Gastroesophageal sphincter (tissue), 4 donors: ENCODE measurements at regions not wholly inside any gene's neighbourhood (a gene's known extent, or its start where the extent isn't known, plus 50 kb on each side); places are given as distances from the start of the nearest gene placed in this dataset.

ENCODE experiments used
- ATAC-seq: fragments of 150-250 bp; one replicate; pipeline ENCODE4 v1.9.1; 2016; ENCODE audit warnings: mild to moderate bottlenecking, moderate library complexity
- H3K27ac ChIP-seq, 4 donors: fragments of 200-600 bp; sonication (generic) in 3 of 4; 1 replicate in 3 of 4; 2 replicates in 1 of 4; pipeline ENCODE4 v1.5.1; 2016 to 2019
- H3K27me3 ChIP-seq: fragments of 200-600 bp; sonication (generic); one replicate; pipeline ENCODE4 v1.5.1; 2019
- H3K36me3 ChIP-seq, 2 donors: fragments of 200-600 bp; sonication (generic); one replicate each; pipeline ENCODE4 v1.5.1; 2019; ENCODE audit warnings: control low read depth in 1 of 2
- H3K4me1 ChIP-seq, 3 donors: fragments of 200-600 bp; sonication (generic); 1 replicate in 2 of 3; 2 replicates in 1 of 3; pipeline ENCODE4 v1.5.1; 2016 to 2019; ENCODE audit warnings: control low read depth in 2 of 3
- H3K4me3 ChIP-seq, 2 donors: fragments of 200-600 bp; sonication (generic); one replicate each; pipeline ENCODE4 v1.5.1; 2019; ENCODE audit warnings: mild to moderate bottlenecking in 1 of 2, moderate library complexity in 1 of 2
- H3K9me3 ChIP-seq, 3 donors: fragments of 200-600 bp; sonication (generic); one replicate each; pipeline ENCODE4 v1.5.1; 2017 to 2019; ENCODE audit warnings: control low read depth in 2 of 3
- CTCF ChIP-seq, 4 experiments: fragments of 200-600 bp in 2 of 4; fragments of 450-650 bp in 2 of 4; sonication (generic) in 1 of 4; IDR thresholded peaks; one replicate each; pipeline ENCODE4 v1.5.1; 2017 to 2019; ENCODE audit warnings: antibody characterized with exemption in 4 of 4, mild to moderate bottlenecking in 2 of 4, moderate library complexity in 2 of 4
- EP300 ChIP-seq: sonication (generic); formaldehyde crosslinking; IDR thresholded peaks from one replicate; pipeline ENCODE4 v1.6.1; 2017; ENCODE audit warnings: antibody characterized with exemption, mild to moderate bottlenecking
- POLR2A ChIP-seq, 2 donors: fragments of 450-650 bp; IDR thresholded peaks; one replicate each; pipeline ENCODE4 v1.6.1; 2017; ENCODE audit warnings: antibody characterized with exemption in 2 of 2, mild to moderate bottlenecking in 2 of 2, moderate library complexity in 1 of 2
- POLR2AphosphoS5 ChIP-seq: sonication (generic); formaldehyde crosslinking; IDR thresholded peaks from one replicate; pipeline ENCODE4 v1.6.1; 2017; ENCODE audit warnings: antibody characterized with exemption
- WGBS, 2 donors: methylation state at CpG; one replicate each; pipeline ENCODE4 v1.1.5; 2018; ENCODE audit warnings: low coverage in 1 of 2; 5-methylcytosine and 5-hydroxymethylcytosine counted together

- Histone ChIP-seq H3K9me3 (peaks cover 0 to 3% (median 0%) of the 10 kb centered on the region in 3 donors), H3K36me3 (no peaks in the 10 kb centered on the region), H3K27ac (no peak overlapping the region), H3K27me3 (no peaks in the 10 kb centered on the region), H3K4me1 (no peaks in the 10 kb centered on the region), H3K4me3 (no peak overlapping the region)
- no peak for ATAC-seq
- TF ChIP-seq POLR2A (IDR thresholded peaks at IDR 0.05) (no peak), CTCF (IDR thresholded peaks at IDR 0.05) (no peak), EP300 (no peak), POLR2AphosphoS5 (no peak)
- 63 to 80% methylated on average over 2 of the region's 2 CpGs for WGBS, 2 donors
These were observed 1082.0 kb upstream of the CNTN5 start for GRCh38 chr11:97938789-97939188.

DNA sequence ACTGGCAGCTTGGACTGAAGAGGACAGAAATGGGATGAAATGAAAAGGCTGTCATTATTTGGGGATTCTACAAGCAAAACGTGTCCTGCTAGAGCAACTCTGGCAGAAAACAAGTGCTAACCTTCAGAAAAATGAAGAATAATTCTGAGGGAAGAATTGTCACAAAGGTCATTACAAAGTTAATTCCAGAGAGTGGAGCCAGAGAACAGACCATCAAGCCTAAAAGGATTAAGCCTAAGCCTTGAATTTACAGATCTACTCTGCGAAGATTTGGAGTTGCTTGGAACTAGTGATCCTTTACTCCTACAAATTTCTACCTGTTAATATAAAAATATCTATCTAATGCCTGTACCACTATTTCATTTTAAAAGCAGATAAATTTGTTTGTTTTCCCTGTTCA, 1077.3 kb upstream of the CNTN5 start:
- WGBS, 2 donors = 56 to 69% methylated on average over 2 of the region's 2 CpGs
- Histone ChIP-seq H3K27me3 (no peaks in the 10 kb centered on the region), H3K9me3 (no peaks in the 10 kb centered on the region), H3K36me3 (no peaks in the 10 kb centered on the region), H3K4me1 (no peaks in the 10 kb centered on the region), H3K4me3 (no peak overlapping the region), H3K27ac (no peak overlapping the region)
- TF ChIP-seq POLR2AphosphoS5 (no peak), POLR2A (IDR thresholded peaks at IDR 0.05) (no peak), EP300 (no peak), CTCF (IDR thresholded peaks at IDR 0.05) (no peak)
- no peak for ATAC-seq

DNA sequence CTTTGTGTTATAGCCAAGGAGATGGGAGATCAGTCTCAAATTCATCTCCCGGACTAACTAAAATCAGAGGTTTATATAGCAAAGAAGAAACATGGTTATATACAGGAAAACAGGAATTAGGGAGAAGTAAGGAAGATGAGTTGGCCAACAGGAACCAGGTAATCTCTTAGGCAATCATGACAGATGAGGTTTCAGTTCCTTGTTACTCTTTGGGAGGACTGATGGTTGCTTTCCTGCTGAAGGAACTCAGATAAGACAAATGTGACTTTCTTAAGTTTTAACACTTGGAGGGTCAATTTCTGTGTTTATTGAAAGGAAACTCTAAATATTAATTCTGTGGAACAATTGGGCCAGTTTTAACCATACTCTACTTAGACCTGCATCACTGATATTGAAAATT, 1072.0 kb upstream of the CNTN5 start:
- Histone ChIP-seq H3K4me1 (no peaks in the 10 kb centered on the region), H3K9me3 (peaks cover 0 to 13% (median 0%) of the 10 kb centered on the region in 3 donors), H3K36me3 (no peaks in the 10 kb centered on the region), H3K27ac (no peak overlapping the region), H3K27me3 (no peaks in the 10 kb centered on the region), H3K4me3 (no peak overlapping the region)
- WGBS, 2 donors = 100% methylated on average over 1 of the region's 1 CpG
- no peak for TF ChIP-seq POLR2A (IDR thresholded peaks at IDR 0.05)
- TF ChIP-seq EP300 = no peak
- TF ChIP-seq POLR2AphosphoS5 = no peak
- no peak for ATAC-seq

- H3K4me1 ChIP-seq = no peaks in the 10 kb centered on the region
- no peak overlapping the region for H3K4me3 ChIP-seq
- H3K9me3 ChIP-seq = peaks cover 0 to 10% (median 0%) of the 10 kb centered on the region in 3 donors
- 72 to 89% methylated on average over 2 of the region's 2 CpGs for WGBS, 2 donors
- no peaks in the 10 kb centered on the region for H3K36me3 ChIP-seq
- no peak overlapping the region for H3K27ac ChIP-seq
- no peaks in the 10 kb centered on the region for H3K27me3 ChIP-seq
- no peak for ATAC-seq
- TF ChIP-seq EP300 (no peak), POLR2A (IDR thresholded peaks at IDR 0.05) (no peak), CTCF (IDR thresholded peaks at IDR 0.05) (no peak), POLR2AphosphoS5 (no peak)
These were observed 1065.2 kb upstream of the CNTN5 start for GRCh38 chr11:97955595-97955994.

DNA sequence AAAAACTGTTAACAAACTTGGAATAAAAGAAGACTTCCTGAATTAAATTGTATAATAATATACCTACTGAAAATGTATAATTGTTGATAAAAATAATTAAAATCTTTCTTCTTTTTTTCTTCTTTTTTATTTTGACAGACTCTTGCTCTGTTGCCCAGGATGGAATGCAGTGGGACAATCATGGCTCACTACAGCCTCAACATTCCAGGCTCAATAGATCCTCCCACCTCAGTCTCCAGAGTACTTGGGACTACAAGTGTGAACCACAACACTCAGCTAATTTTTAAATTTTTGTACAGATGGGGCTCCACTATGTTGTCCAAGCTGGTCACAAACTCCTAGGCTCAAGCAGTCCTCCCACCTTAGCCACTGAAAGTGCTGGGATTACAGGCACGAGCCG, 1063.8 kb upstream of the CNTN5 start:
- no peaks in the 10 kb centered on the region for H3K27me3 ChIP-seq
- H3K4me3 ChIP-seq = no peak overlapping the region
- no peak overlapping the region for H3K27ac ChIP-seq
- no peaks in the 10 kb centered on the region for H3K9me3 ChIP-seq
- ATAC-seq = no peak
- WGBS, 2 donors = 31% methylated on average over 2 of the region's 2 CpGs
- TF ChIP-seq EP300 (no peak), POLR2A (IDR thresholded peaks at IDR 0.05) (no peak), POLR2AphosphoS5 (no peak), CTCF (IDR thresholded peaks at IDR 0.05) (no peak)
- no peaks in the 10 kb centered on the region for H3K4me1 ChIP-seq
- no peaks in the 10 kb centered on the region for H3K36me3 ChIP-seq
